Loucy (cell line): ENCODE measurements at regions not wholly inside any gene's neighbourhood (a gene's known extent, or its start where the extent isn't known, plus 50 kb on each side); places are given as distances from the start of the nearest gene placed in this dataset.

ENCODE experiments used
- H2AFZ ChIP-seq: fragments of 200-600 bp; sonication (generic); 2 replicates; pipeline ENCODE4 v1.6.0; 2016; ENCODE audit warnings: antibody characterized with exemption, mild to moderate bottlenecking, low read length, moderate library complexity
- H3F3A ChIP-seq: fragments of 200-600 bp; 2 replicates; pipeline ENCODE4 v1.6.0; 2016; ENCODE audit warnings: antibody characterized with exemption, low read depth, mild to moderate bottlenecking
- H3K27me3 ChIP-seq: fragments of 200-600 bp; sonication (generic); 2 replicates; pipeline ENCODE4 v1.6.1; 2014; ENCODE audit warnings: low read length, mild to moderate bottlenecking; ENCODE audit not compliant: insufficient read depth, poor library complexity, severe bottlenecking
- H3K36me3 ChIP-seq: fragments of 200-600 bp; sonication (generic); 2 replicates; pipeline ENCODE4 v1.6.1; 2016; ENCODE audit warnings: low read length; ENCODE audit not compliant: insufficient read depth
- H3K4me1 ChIP-seq: fragments of 200-600 bp; sonication (generic); 2 replicates; pipeline ENCODE4 v1.5.1; 2014; ENCODE audit warnings: low read length, mild to moderate bottlenecking; ENCODE audit not compliant: insufficient read depth, poor library complexity, severe bottlenecking
- H3K4me2 ChIP-seq: fragments of 200-600 bp; sonication (generic); 2 replicates; pipeline ENCODE4 v1.6.0; 2014; ENCODE audit warnings: antibody characterized with exemption, low read length, low read depth, mild to moderate bottlenecking; ENCODE audit not compliant: poor library complexity, severe bottlenecking
- H3K4me3 ChIP-seq: fragments of 200-600 bp; sonication (generic); 2 replicates; pipeline ENCODE4 v1.5.1; 2014; ENCODE audit warnings: low read length, mild to moderate bottlenecking, mixed read lengths; ENCODE audit not compliant: poor library complexity, severe bottlenecking
- H3K79me2 ChIP-seq: fragments of 200-600 bp; sonication (generic); 2 replicates; pipeline ENCODE4 v1.6.1; 2014; ENCODE audit warnings: low read length; ENCODE audit not compliant: insufficient read depth
- H3K9ac ChIP-seq: fragments of 200-600 bp; sonication (generic); 2 replicates; pipeline ENCODE4 v1.6.0; 2014; ENCODE audit warnings: mild to moderate bottlenecking, low read depth, low read length, moderate library complexity; ENCODE audit not compliant: poor library complexity, severe bottlenecking
- H3K9me2 ChIP-seq: fragments of 200-600 bp; sonication (generic); replicated peaks from 2 replicates; pipeline ENCODE4 v1.6.1; 2016; ENCODE audit warnings: low read depth, low read length, mixed read lengths
- H3K9me3 ChIP-seq: fragments of 200-600 bp; sonication (generic); 2 replicates; pipeline ENCODE4 v1.6.1; 2014; ENCODE audit warnings: mild to moderate bottlenecking, antibody characterized with exemption, low read length, low read depth; ENCODE audit not compliant: insufficient read depth
- H4K20me1 ChIP-seq: fragments of 200-600 bp; sonication (generic); 2 replicates; pipeline ENCODE4 v1.6.0; 2014; ENCODE audit warnings: antibody characterized with exemption, low read length, mild to moderate bottlenecking; ENCODE audit not compliant: insufficient read depth, poor library complexity, severe bottlenecking
- EZH2phosphoT487 ChIP-seq: fragments of 200-600 bp; IDR thresholded peaks from 2 replicates; pipeline ENCODE4 v1.6.1; 2018; ENCODE audit warnings: antibody characterized with exemption, mild to moderate bottlenecking, moderate library complexity, borderline replicate concordance
- TF ChIP-seq, protein P1 (sequence below): fragments of 200-600 bp; sonication (generic); conservative IDR thresholded peaks from 2 replicates; pipeline ENCODE4 v1.5.1; 2014; ENCODE audit warnings: mild to moderate bottlenecking, antibody characterized with exemption, low read length

- no peaks in the 10 kb centered on the region for H4K20me1 ChIP-seq
- TF ChIP-seq, protein P1, sequence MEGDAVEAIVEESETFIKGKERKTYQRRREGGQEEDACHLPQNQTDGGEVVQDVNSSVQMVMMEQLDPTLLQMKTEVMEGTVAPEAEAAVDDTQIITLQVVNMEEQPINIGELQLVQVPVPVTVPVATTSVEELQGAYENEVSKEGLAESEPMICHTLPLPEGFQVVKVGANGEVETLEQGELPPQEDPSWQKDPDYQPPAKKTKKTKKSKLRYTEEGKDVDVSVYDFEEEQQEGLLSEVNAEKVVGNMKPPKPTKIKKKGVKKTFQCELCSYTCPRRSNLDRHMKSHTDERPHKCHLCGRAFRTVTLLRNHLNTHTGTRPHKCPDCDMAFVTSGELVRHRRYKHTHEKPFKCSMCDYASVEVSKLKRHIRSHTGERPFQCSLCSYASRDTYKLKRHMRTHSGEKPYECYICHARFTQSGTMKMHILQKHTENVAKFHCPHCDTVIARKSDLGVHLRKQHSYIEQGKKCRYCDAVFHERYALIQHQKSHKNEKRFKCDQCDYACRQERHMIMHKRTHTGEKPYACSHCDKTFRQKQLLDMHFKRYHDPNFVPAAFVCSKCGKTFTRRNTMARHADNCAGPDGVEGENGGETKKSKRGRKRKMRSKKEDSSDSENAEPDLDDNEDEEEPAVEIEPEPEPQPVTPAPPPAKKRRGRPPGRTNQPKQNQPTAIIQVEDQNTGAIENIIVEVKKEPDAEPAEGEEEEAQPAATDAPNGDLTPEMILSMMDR = no peak
- no peak for TF ChIP-seq EZH2phosphoT487
- no peaks in the 10 kb centered on the region for H3K9me3 ChIP-seq
- H3K27me3 ChIP-seq = no peaks in the 10 kb centered on the region
- H3K79me2 ChIP-seq = no peaks in the 10 kb centered on the region
- H2AFZ ChIP-seq = no peak overlapping the region
- H3K36me3 ChIP-seq = no peaks in the 10 kb centered on the region
- H3K4me2 ChIP-seq = no peak overlapping the region
- no peak overlapping the region for H3K4me3 ChIP-seq
- no peaks in the 10 kb centered on the region for H3F3A ChIP-seq
- H3K9ac ChIP-seq = no peak overlapping the region
- H3K9me2 ChIP-seq = no peaks in the 10 kb centered on the region
- no peaks in the 10 kb centered on the region for H3K4me1 ChIP-seq
Measured at GRCh38 chr16:55401046-55401445, 77.0 kb downstream of the IRX6 start.

GRCh38 chr16:55403464-55403863 is 75.5 kb upstream of the MMP2 start:
- H3K4me3 ChIP-seq = no peak overlapping the region
- no peaks in the 10 kb centered on the region for H3K9me2 ChIP-seq
- no peak overlapping the region for H3K4me2 ChIP-seq
- no peaks in the 10 kb centered on the region for H3K79me2 ChIP-seq
- no peaks in the 10 kb centered on the region for H3K36me3 ChIP-seq
- no peaks in the 10 kb centered on the region for H3K27me3 ChIP-seq
- TF ChIP-seq, protein P1 = no peak
- TF ChIP-seq EZH2phosphoT487 = no peak
- H4K20me1 ChIP-seq = no peaks in the 10 kb centered on the region
- no peak overlapping the region for H2AFZ ChIP-seq
- no peak overlapping the region for H3K9ac ChIP-seq
- H3K9me3 ChIP-seq = no peaks in the 10 kb centered on the region
- no peaks in the 10 kb centered on the region for H3F3A ChIP-seq
- no peaks in the 10 kb centered on the region for H3K4me1 ChIP-seq

DNA sequence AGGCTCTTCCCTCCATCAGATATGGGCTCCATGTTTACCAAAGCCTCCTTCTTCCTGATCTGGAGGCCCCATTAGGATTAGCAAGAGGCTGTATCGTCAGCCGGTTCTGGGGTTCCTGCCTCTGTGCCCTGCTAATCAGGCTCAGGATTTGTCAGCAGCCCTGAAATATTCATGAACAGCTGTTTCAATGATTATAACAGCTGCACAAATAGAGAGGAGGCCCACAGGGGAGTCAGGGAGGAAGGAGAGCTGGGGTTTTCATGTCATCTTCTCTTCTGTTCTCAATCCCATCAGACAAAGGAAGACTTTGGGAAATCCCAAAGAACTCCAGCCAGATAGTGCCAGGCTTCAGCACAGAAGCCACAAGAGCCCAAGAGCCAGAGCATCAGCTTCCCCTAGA is 72.3 kb upstream of the MMP2 start:
- H3K36me3 ChIP-seq = no peaks in the 10 kb centered on the region
- no peak for TF ChIP-seq EZH2phosphoT487
- TF ChIP-seq, protein P1 = no peak

More for the DNA sequence above, 72.3 kb upstream of the MMP2 start:
- no peaks in the 10 kb centered on the region for H4K20me1 ChIP-seq
- H2AFZ ChIP-seq = no peak overlapping the region
- H3K79me2 ChIP-seq = no peaks in the 10 kb centered on the region
- no peak overlapping the region for H3K4me2 ChIP-seq
- no peak overlapping the region for H3K9ac ChIP-seq
- H3K4me3 ChIP-seq = no peak overlapping the region
- no peaks in the 10 kb centered on the region for H3K4me1 ChIP-seq
- no peaks in the 10 kb centered on the region for H3F3A ChIP-seq
- H3K9me3 ChIP-seq = no peaks in the 10 kb centered on the region
- H3K9me2 ChIP-seq = no peaks in the 10 kb centered on the region
- H3K27me3 ChIP-seq = no peaks in the 10 kb centered on the region
